ENCODE measurements at regions not wholly inside any gene's neighbourhood (a gene's known extent, or its start where the extent isn't known, plus 50 kb on each side); places are given as distances from the start of the nearest gene placed in this dataset.

- no peak for DNase-seq (ENCODE audit: extremely low read depth in 1 of 2, low read depth in 1 of 2)
Measured at GRCh38 chr2:128732976-128733431, 414.3 kb upstream of the HS6ST1 start.

GRCh38 chr2:128733450-128733849 lies 414.8 kb upstream of the HS6ST1 start:
- no peak for DNase-seq (ENCODE audit: extremely low read depth in 1 of 2, low read depth in 1 of 2)

GRCh38 chr2:128734521-128735295 lies 416.0 kb upstream of the HS6ST1 start:
- DNase-seq (ENCODE audit: extremely low read depth in 1 of 2, low read depth in 1 of 2): no peak

- DNase-seq (ENCODE audit: extremely low read depth in 1 of 2, low read depth in 1 of 2): no peak
Measured at GRCh38 chr2:128735296-128735960, 416.8 kb upstream of the HS6ST1 start.

- DNase-seq (ENCODE audit: extremely low read depth in 1 of 2, low read depth in 1 of 2): no peak
Measured at GRCh38 chr2:128736046-128736688, 417.5 kb upstream of the HS6ST1 start.

- peak; percentile 22 to 33 for DNase-seq (ENCODE audit: extremely low read depth in 1 of 2, low read depth in 1 of 2)
Measured at GRCh38 chr2:128736689-128737545, 418.2 kb upstream of the HS6ST1 start.

- DNase-seq (ENCODE audit: extremely low read depth in 1 of 2, low read depth in 1 of 2): no peak
Measured at GRCh38 chr2:128737546-128737826, 418.8 kb upstream of the HS6ST1 start.

GRCh38 chr2:128738446-128739110 lies 419.9 kb upstream of the HS6ST1 start:
- no peak for DNase-seq (ENCODE audit: extremely low read depth in 1 of 2, low read depth in 1 of 2)

GRCh38 chr2:128742467-128742866 lies 423.8 kb upstream of the HS6ST1 start:
- DNase-seq (ENCODE audit: extremely low read depth in 1 of 2, low read depth in 1 of 2): no peak

GRCh38 chr2:128745946-128746345 lies 427.3 kb upstream of the HS6ST1 start:
- no peak for DNase-seq (ENCODE audit: extremely low read depth in 1 of 2, low read depth in 1 of 2)

GRCh38 chr2:128746356-128746755 lies 427.7 kb upstream of the HS6ST1 start:
- no peak for DNase-seq (ENCODE audit: extremely low read depth in 1 of 2, low read depth in 1 of 2)

- DNase-seq (ENCODE audit: extremely low read depth in 1 of 2, low read depth in 1 of 2): no peak
Measured at GRCh38 chr2:128748336-128748735, 429.7 kb upstream of the HS6ST1 start.

- DNase-seq (ENCODE audit: extremely low read depth in 1 of 2, low read depth in 1 of 2): no peak
Measured at GRCh38 chr2:128748835-128749605, 430.4 kb upstream of the HS6ST1 start.

- no peak for DNase-seq (ENCODE audit: extremely low read depth in 1 of 2, low read depth in 1 of 2)
Measured at GRCh38 chr2:128750328-128751165, 431.9 kb upstream of the HS6ST1 start.

- no peak for DNase-seq (ENCODE audit: extremely low read depth in 1 of 2, low read depth in 1 of 2)
Measured at GRCh38 chr2:128751746-128752145, 433.1 kb upstream of the HS6ST1 start.

GRCh38 chr2:128752691-128753263 lies 434.1 kb upstream of the HS6ST1 start:
- no peak for DNase-seq (ENCODE audit: extremely low read depth in 1 of 2, low read depth in 1 of 2)

GRCh38 chr2:128753321-128753720 lies 434.7 kb upstream of the HS6ST1 start:
- DNase-seq (ENCODE audit: extremely low read depth in 1 of 2, low read depth in 1 of 2): no peak

GRCh38 chr2:128753800-128754199 lies 435.1 kb upstream of the HS6ST1 start:
- no peak for DNase-seq (ENCODE audit: extremely low read depth in 1 of 2, low read depth in 1 of 2)

Measured in stimulated activated CD8-positive, alpha-beta memory T cell treated with anti-CD3 and anti-CD28 coated beads, Interleukin-7, amount 100 ng/mL, for 48 hours (primary cell).